Dermis microvascular lymphatic vessel endothelial cell (primary cell): ENCODE measurements at regions not wholly inside any gene's neighbourhood (a gene's known extent, or its start where the extent isn't known, plus 50 kb on each side); places are given as distances from the start of the nearest gene placed in this dataset.

Experiments
- DNase-seq, 2 donors: peaks; one replicate each; pipeline versions ENCODE4 v3.0.0 to v3.0.0-alpha.2; 2010; ENCODE audit warnings: low read depth in 2 of 2

DNA sequence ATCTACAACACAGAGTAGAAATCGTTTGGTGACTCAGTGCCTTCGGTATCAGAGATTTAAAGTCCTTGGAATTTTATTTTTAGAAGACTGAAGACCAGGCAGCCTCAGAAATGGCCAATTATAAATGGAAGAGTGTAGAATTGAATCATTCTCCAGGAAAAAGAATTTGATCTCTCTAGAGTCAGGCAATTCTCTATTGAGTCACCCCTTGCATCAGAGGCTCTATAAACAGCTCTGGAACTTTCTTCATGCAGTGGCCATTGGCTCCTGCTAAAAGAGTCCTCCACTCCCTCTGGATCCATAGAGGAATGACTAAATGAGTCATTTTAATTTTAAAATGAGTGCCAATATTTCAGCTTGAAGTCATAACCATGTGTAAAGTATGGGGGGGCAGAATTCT, 816.2 kb downstream of the TDRD15 start:
- no peak for DNase-seq

DNA sequence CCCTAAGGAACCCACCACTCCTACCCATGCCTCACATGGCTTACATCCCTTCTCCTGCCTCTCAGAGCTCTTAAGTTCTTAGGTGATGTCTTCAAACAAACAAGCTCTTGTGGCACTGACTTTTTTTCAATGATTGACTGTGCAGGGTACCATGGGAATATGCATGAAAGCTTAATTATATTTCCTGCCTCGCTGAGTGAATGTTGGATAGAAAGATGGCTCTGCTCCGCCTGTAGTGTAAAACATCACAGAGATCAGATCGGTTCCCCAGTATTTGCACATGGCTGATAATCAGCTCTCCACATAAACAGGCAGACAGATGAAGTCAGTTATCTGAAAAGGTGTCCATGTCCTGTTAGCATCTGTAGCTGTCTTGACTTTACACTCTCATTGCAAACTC, 820.8 kb downstream of the TDRD15 start:
- no peak for DNase-seq

GRCh38 chr2:21945658-21946057, 821.9 kb downstream of the TDRD15 start:
- DNase-seq: no peak

GRCh38 chr2:21947046-21947445, 823.3 kb downstream of the TDRD15 start:
- no peak for DNase-seq

GRCh38 chr2:21966139-21966538, 842.4 kb downstream of the TDRD15 start:
- DNase-seq: no peak

- DNase-seq: no peak
Observed at GRCh38 chr2:21970971-21971370, 847.2 kb downstream of the TDRD15 start.

DNA sequence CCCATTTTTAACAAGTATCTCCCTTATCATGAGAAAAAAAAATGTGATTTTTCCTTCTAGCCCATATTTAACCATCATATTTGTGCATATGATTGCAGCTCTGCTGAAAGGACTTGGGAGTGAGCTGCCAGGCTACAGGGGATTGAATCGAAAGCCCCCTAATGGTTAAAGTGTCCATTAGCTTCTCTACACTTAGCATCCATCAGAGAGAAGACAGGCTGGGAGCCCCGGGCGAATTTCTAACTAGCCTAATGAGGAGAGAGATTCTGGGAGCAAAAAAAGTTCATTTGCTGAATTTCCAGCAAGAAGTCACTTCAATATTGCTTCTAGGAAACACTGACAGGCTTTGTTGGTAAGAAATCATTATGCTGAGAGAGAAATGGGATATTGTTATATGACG, 848.8 kb downstream of the TDRD15 start:
- DNase-seq: no peak

DNA sequence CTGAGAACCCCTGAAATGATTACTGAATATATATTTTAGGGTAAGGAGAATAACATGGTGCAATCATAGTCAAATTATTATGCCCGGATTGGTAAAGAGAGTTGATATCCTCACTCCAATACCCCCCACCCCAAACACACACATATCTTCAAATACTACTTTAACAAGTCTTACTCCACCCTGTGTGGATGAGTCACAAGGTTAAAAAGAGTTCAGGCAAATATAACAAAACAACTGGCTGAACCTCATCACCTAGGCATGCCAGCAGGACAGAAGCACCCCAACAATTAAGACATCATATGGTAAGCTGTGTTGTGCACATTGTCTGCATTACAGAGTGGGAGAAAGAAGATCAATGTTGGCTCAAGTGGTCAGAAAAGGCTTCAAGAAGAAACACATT, 857.4 kb downstream of the TDRD15 start:
- no peak for DNase-seq

GRCh38 chr2:21993002-21993401, 869.2 kb downstream of the TDRD15 start:
- no peak for DNase-seq

DNA sequence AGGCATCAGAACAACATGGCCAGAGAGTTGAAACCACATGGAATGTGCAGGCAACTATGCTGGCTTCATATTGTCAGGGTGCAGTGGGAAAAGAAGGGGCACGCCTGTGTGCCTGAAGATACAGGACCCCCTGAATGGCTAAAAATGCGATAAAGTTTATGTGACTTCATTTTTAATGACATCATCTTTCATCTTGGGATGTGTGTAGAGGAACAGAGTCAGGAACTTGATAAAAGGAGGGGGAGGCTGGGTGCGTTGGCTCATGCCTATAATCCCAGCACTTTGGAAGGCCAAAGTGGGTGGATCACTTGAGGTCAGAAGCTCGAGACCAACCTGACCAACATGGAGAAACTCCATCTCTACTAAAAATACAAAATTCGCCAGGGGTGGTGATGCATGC, 872.6 kb downstream of the TDRD15 start:
- no peak for DNase-seq

GRCh38 chr2:21999522-21999921, 875.8 kb downstream of the TDRD15 start:
- no peak for DNase-seq

DNA sequence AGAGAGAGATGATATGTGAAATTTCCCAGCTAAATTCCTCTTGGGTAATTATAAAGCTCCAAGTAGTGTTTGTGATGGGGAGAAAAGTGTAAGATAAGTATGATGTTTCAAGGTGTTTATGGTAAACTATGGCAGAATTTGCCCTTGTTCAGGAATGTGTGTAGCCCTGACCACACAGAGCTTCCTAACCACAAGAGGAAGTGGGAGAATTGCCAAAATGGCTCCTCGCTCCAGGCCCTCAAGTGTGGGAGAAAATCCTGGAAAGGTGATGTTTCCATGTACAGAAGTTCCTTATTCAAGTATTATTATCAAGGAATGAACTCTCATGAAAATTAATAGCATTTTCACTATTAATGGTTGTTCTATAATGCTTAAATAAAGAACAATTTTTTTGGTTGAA, 878.3 kb downstream of the TDRD15 start:
- DNase-seq: no peak

DNA sequence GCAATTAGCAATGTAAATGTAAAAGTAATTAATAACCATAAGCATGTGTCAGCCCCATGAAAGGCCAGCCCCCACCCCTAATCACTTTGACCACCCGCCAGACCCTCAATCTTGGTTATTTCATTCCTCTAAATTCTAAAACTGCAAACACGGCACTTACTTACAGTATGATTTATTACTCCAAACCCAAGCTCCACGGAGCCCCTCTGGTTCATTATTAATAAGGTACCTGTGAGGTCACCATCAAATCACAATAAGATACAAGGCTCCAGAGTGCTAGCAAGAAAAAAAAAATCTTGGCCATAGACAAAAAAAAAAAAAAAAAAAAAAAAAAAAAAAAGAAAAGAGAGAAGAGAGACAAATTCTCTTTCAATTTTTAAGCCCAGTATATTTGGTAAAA, 879.5 kb downstream of the TDRD15 start:
- no peak for DNase-seq

- DNase-seq: no peak
Observed at GRCh38 chr2:22011048-22011447, 887.3 kb downstream of the TDRD15 start.

GRCh38 chr2:22020091-22020742, 896.4 kb downstream of the TDRD15 start:
- DNase-seq: no peak

- no peak for DNase-seq
Observed at GRCh38 chr2:22027345-22028005, 903.7 kb downstream of the TDRD15 start.

GRCh38 chr2:22035361-22035830, 911.6 kb downstream of the TDRD15 start:
- no peak for DNase-seq

GRCh38 chr2:22037274-22037673, 913.5 kb downstream of the TDRD15 start:
- no peak for DNase-seq

DNA sequence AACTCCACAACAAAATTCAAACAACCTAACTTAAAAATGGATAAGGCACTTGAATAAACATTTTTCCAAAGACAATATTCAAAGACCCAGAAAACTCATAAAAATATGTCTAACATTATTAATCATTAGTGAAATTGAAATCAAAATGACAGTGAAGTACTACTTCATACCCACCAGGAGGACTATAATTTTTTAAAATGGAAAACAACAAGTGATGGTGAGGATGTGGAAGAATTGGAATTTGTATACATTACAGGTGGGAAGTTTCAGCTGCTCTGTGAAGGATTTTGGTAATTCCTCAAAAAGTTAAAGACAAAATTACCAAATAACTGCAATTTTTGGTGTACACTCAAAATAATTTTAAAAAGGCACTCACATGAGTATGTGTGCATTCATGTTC, 920.0 kb downstream of the TDRD15 start:
- no peak for DNase-seq

DNA sequence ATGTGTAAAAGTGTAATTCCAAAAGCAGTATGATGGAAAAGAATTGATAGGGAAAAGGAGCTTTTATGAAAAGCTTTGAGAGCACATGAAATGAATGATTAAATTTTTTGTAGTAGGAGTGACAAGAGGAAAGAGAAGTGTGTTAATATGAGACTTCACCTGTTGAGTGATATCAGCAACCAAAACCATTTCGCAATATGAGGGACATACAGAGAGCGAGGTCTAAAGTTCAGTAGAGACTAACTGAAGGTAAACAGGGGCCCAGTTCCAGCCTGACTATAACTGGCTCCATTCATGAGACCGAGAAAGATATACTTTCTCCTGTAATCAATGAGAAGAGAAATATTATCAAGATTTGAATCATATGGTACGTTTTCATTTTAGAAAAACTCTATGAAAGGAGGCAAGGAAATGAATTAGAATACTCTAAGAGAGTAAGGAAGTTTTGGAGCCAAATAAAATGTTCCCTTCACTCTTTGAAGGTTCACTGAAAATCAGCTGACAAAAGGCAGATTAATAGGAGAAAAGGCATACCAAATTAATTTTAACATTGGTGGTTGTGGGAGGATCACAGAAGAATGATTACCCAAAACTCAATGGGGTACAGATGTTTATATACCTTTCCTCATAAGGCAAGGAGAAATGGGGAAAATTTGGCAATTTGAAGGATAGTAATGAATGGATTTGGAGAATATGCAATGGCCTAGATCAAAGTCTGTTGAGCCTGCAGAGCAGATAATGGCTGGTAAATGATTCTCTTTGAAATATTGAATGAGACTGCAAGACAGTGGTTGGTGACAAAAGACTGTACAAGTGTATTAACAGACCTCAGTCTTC, 932.2 kb downstream of the TDRD15 start:
- DNase-seq: no peak

- DNase-seq: no peak
Observed at GRCh38 chr2:22056621-22057132, 932.9 kb downstream of the TDRD15 start.

- no peak for DNase-seq
Observed at GRCh38 chr2:22062679-22063078, 938.9 kb downstream of the TDRD15 start.
